Heart right ventricle (tissue), 16 donors: ENCODE measurements at regions not wholly inside any gene's neighbourhood (a gene's known extent, or its start where the extent isn't known, plus 50 kb on each side); places are given as distances from the start of the nearest gene placed in this dataset.
A peak's percentile ranks its signal among the peaks of the same experiment; 100 is the strongest.

Source experiments
- ATAC-seq, 8 donors: fragments of 200-7000 bp; cut with Tn5 transposase; one replicate each; pipeline ENCODE4 v1.9.1; 2020; ENCODE audit warnings: mild to moderate bottlenecking in 8 of 8, moderate library complexity in 8 of 8, moderate number of reproducible peaks in 1 of 8
- DNase-seq, 2 donors: peaks; one replicate each; pipeline ENCODE4 v3.0.0-alpha.2; 2020
- H3K27ac ChIP-seq, 10 donors: fragments of 200-600 bp; sonication (generic) in 2 of 10; one replicate each; pipeline versions ENCODE4 v1.5.0 to v1.8.0; 2020 to 2022; ENCODE audit warnings: mild to moderate bottlenecking in 3 of 10
- H3K27me3 ChIP-seq, 7 donors: fragments of 200-600 bp; one replicate each; pipeline ENCODE4 v1.8.0; 2021 to 2022; ENCODE audit warnings: mild to moderate bottlenecking in 2 of 7
- H3K36me3 ChIP-seq, 9 donors: fragments of 200-600 bp; sonication (generic) in 1 of 9; one replicate each; pipeline versions ENCODE4 v1.5.0 to v1.8.0; 2020 to 2022; ENCODE audit warnings: mild to moderate bottlenecking in 2 of 9
- H3K4me1 ChIP-seq, 9 donors: fragments of 200-600 bp; sonication (generic) in 1 of 9; one replicate each; pipeline versions ENCODE4 v1.5.0 to v1.8.0; 2020 to 2022; ENCODE audit warnings: mild to moderate bottlenecking in 4 of 9
- H3K4me3 ChIP-seq, 10 donors: fragments of 200-600 bp; sonication (generic) in 2 of 10; one replicate each; pipeline versions ENCODE4 v1.5.0 to v1.8.0; 2020 to 2022; ENCODE audit warnings: mild to moderate bottlenecking in 7 of 10, moderate library complexity in 2 of 10
- H3K9me3 ChIP-seq, 11 donors: fragments of 200-600 bp in 10 of 11; sonication (generic) in 2 of 11; one replicate each; pipeline versions ENCODE4 v1.5.0 to v1.8.0; 2013 to 2022; ENCODE audit warnings: mild to moderate bottlenecking in 2 of 11, control low read depth in 1 of 11, moderate library complexity in 1 of 11
- WGBS, 2 donors: extraction: QIAGEN DNeasy Blood & Tissue Kit; methylation state at CpG; one replicate each; pipeline ENCODE4 v1.1.7; 2013; ENCODE audit warnings: inconsistent platforms in 1 of 2; 5-methylcytosine and 5-hydroxymethylcytosine counted together
- intact Hi-C, 10 donors: fragments of 100-400 bp; cut with DNase I; formaldehyde crosslinking; loops; one replicate each; pipeline versions ENCODE4 v1.11.1 to v1.14.2; 2022
- TF ChIP-seq, protein P1 (sequence below), 9 donors: fragments of 200-600 bp; sonication (generic) in 2 of 9; IDR thresholded peaks; one replicate each; pipeline versions ENCODE4 v1.5.0 to v1.8.0; 2021 to 2022; ENCODE audit warnings: antibody characterized with exemption in 9 of 9, mild to moderate bottlenecking in 5 of 9, moderate library complexity in 1 of 9
- donor health status: Arrhythmogenic right ventricular cardiomyopathy.
- donor health status: ischemic (EF 13 %, LVEDD 7.1; RV severe dilation, severe dysfunction).
- donor health status: healthy with polysubstance abuse.
- donor health status: DM: no; HTN: yes; CAD: no.
- donor health status: DM: no; HTN: no; CAD: no.
- donor health status: ischemic (EF 25% LVEDD 6.9; RV normal size, moderate dysfunction).
- donor health status: ischemic (EF 25% LVEDD 5.7; RV mildly dilated, moderate dysfunction).
- donor health status: healthy.
- donor health status: DM: yes; HTN: yes; CAD: no.
- donor health status: Ischemic cardiomyopathy.
- donor health status: ischemic (EF 35%, LVEDD 5.7; RV mildly dilated, moderate dysfunction).
- donor health status: nonischemic (EF 11% LVEDD 7.7; RV severe dilation, severe dysfunction).
- donor health status: DM: yes; HTN: yes; CAD: no.
- donor health status: PGD.
- donor health status: ischemic (EF 29% LVEDD 5.4; RV normal size, mild dysfunction).
- donor health status: nonischemic (EF 23%, LVEDD 6.1; RV moderate dilation, normal function).

DNA sequence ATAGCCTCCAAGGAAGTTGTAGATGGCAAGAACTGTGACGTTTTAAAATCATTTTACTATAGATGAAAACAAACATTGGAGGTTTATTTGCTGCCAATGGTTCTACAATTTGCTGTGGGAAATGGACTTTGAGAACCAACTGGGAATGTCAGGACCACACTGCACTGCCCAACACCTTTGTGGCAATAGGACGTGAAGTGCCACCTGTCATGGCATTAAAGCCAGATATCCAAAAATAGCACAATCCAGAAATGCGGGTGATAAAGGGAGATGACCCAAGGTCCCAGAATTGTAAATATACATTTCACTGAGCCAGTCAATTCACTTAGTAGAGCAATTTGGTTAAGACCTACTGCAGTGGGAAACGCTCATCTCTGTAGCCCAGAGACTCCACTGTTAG is 116.4 kb downstream of the MPP7 start:
- 90 to 92% methylated on average over 4 of the region's 4 CpGs for WGBS, 2 donors
- TF ChIP-seq, protein P1, sequence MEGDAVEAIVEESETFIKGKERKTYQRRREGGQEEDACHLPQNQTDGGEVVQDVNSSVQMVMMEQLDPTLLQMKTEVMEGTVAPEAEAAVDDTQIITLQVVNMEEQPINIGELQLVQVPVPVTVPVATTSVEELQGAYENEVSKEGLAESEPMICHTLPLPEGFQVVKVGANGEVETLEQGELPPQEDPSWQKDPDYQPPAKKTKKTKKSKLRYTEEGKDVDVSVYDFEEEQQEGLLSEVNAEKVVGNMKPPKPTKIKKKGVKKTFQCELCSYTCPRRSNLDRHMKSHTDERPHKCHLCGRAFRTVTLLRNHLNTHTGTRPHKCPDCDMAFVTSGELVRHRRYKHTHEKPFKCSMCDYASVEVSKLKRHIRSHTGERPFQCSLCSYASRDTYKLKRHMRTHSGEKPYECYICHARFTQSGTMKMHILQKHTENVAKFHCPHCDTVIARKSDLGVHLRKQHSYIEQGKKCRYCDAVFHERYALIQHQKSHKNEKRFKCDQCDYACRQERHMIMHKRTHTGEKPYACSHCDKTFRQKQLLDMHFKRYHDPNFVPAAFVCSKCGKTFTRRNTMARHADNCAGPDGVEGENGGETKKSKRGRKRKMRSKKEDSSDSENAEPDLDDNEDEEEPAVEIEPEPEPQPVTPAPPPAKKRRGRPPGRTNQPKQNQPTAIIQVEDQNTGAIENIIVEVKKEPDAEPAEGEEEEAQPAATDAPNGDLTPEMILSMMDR (IDR thresholded peaks at IDR 0.05) = no peak

DNA sequence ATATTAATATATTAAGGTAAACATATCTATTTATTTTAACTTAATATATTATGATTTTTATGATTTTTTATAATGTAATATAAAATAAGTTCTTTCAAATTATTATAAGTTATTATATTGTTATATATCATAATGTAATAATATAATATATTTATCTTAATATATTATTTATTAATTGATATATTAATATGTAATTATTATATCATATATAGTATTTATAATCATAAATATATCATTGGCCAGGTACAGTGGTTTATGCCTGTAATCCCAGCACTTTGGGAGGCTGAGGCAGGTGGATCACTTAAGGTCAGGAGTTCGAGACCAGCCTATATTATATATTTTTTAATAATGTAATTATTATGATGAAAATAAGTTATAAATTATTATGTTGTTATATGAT is 118.1 kb downstream of the MPP7 start:
- Histone ChIP-seq H3K27ac (no peak overlapping the region), H3K9me3 (no peaks in the 10 kb centered on the region), H3K4me3 (no peak overlapping the region), H3K27me3 (peaks cover 0 to 8% (median 0%) of the 10 kb centered on the region in 7 donors), H3K4me1 (peaks cover 0 to 8% (median 0%) of the 10 kb centered on the region in 9 donors), H3K36me3 (no peaks in the 10 kb centered on the region)
- DNase-seq (no peak), ATAC-seq (no peak)
- TF ChIP-seq, protein P1 (IDR thresholded peaks at IDR 0.05) = no peak
- intact Hi-C loops = loop anchor here in 6 of 10 donors (5.0 to 10.0 kb wide), 3 partner anchors 443 to 628 kb away; no protein-coding TSS in a partner anchor
- WGBS, 2 donors = 89 to 97% methylated on average over 1 of the region's 1 CpG

More for the DNA sequence above, 116.4 kb downstream of the MPP7 start:
- intact Hi-C loops = loop anchor here in 3 of 10 donors (5.0 to 10.0 kb wide), 2 partner anchors 444 to 622 kb away; no protein-coding TSS in a partner anchor
- Histone ChIP-seq H3K36me3 (no peaks in the 10 kb centered on the region), H3K27ac (no peak overlapping the region), H3K9me3 (no peaks in the 10 kb centered on the region), H3K4me3 (no peak overlapping the region), H3K4me1 (peaks cover 0 to 6% (median 0%) of the 10 kb centered on the region in 9 donors), H3K27me3 (no peaks in the 10 kb centered on the region)
- ATAC-seq (no peak), DNase-seq (no peak)

DNA sequence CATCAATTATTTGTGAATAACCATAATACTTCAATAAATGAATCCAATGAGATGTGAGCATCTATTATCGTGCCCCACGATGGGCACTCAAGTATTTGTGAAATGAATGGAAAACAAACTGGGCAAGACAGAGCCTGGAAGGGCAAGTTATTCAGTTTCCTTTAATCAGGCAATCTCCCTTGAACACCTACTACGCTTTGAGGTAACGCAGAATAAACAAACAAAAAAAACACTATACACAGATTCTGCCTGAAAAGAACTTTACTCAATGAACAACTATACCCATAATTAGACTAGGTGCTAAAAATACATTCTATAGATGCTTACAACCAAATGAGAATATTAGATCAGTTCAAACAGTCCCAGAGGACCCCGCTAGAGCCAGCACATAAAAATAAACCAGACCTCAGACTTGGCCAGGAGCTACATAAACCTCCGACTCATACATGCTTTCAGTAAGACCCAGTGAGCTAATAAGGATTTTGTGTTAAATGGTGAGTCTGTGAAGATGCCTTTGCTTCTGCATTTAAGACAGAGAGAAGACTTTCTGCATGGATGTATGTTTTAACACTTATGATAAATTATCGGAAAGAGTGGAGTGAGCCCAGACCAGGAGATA is 121.3 kb downstream of the MPP7 start:
- TF ChIP-seq, protein P1 (IDR thresholded peaks at IDR 0.05) = no peak
- WGBS, 2 donors = 48 to 65% methylated on average over 7 of the region's 7 CpGs
- H3K9me3 ChIP-seq = no peaks in the 10 kb centered on the region
- H3K27ac ChIP-seq = no peak overlapping the region
- no peaks in the 10 kb centered on the region for H3K36me3 ChIP-seq
- intact Hi-C loops = loop anchor here in 6 of 10 donors (2.0 to 10.0 kb wide), 4 partner anchors 439 to 624 kb away; no protein-coding TSS in a partner anchor
- peaks cover 0 to 8% (median 0%) of the 10 kb centered on the region in 7 donors for H3K27me3 ChIP-seq
- H3K4me1 ChIP-seq = peaks cover 0 to 21% (median 5%) of the 10 kb centered on the region in 9 donors
- DNase-seq = no peak
- no peak overlapping the region for H3K4me3 ChIP-seq
- peak in 1 of 8 donors; percentile 53 for ATAC-seq

DNA sequence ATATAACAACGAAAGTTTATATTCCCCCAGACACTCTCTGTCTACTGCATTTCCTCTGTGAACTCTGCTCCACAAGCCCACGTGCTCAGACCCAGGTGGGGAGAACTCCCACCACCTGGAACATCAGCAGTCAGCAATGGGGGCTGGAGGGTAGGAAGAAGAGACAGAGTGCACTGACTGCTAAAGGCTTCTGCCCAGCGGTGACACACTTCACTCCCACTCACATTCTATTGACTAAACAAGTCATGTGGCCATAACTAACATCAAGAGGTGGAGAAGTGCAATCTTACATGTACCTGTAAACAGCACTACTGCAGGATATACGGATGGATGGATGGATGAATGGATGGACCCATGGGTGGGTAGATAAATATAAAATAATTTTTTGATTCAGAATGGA is 122.2 kb downstream of the MPP7 start:
- Histone ChIP-seq H3K9me3 (no peaks in the 10 kb centered on the region), H3K27ac (no peak overlapping the region), H3K27me3 (peaks cover 0 to 8% (median 0%) of the 10 kb centered on the region in 7 donors), H3K4me3 (no peak overlapping the region), H3K36me3 (no peaks in the 10 kb centered on the region), H3K4me1 (peaks cover 0 to 21% (median 5%) of the 10 kb centered on the region in 9 donors)
- TF ChIP-seq, protein P1 (IDR thresholded peaks at IDR 0.05) = no peak
- DNase-seq (no peak), ATAC-seq (no peak)
- 61 to 67% methylated on average over 4 of the region's 4 CpGs for WGBS, 2 donors
- intact Hi-C loops = loop anchor here in 6 of 10 donors (2.0 to 10.0 kb wide), 4 partner anchors 438 to 623 kb away; no protein-coding TSS in a partner anchor
